ENCODE measurements at regions not wholly inside any gene's neighbourhood (a gene's known extent, or its start where the extent isn't known, plus 50 kb on each side); places are given as distances from the start of the nearest gene placed in this dataset.

DNA sequence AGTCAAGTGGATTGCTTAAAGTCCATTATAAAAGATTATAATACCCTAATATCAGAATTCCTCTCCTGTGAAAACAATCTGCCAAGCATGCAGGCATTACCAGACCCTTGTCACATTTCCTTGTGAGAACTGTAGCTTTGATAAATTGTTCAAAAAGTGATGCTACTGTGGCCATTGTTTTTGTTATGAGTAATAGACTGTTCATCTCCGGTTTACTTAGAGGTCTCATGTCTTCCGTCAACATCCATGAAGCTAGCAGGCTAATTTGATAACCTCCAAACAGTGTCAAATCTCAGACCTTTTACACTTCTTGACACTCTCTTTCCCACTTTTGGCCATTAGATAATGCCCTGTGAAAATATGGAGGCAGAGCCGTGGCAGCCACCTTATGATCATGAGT is 342.7 kb downstream of the CPS1 start:
- Histone ChIP-seq H3K36me3 (ENCODE audit: control insufficient read depth in 1 of 2, insufficient read depth in 2 of 2, low read length in 2 of 2) (no peaks in the 10 kb centered on the region), H4K20me1 (ENCODE audit: insufficient read depth) (no peaks in the 10 kb centered on the region), H3K9me2 (ENCODE audit: insufficient read depth) (no peaks in the 10 kb centered on the region), H3K9ac (ENCODE audit: low read length) (no peak overlapping the region), H3K4me2 (ENCODE audit: low read length) (no peak overlapping the region), H3K27ac (ENCODE audit: low read depth, low read length) (no peak overlapping the region), H3K4me1 (ENCODE audit: control insufficient read depth in 1 of 2, insufficient read depth in 2 of 2, low read length in 2 of 2) (peaks cover 0 to 6% of the 10 kb centered on the region in 2 experiments; a peak in 3 of 4 replicates), H3K79me2 (ENCODE audit: insufficient read depth, low read length) (no peaks in the 10 kb centered on the region), H3K9me3 (ENCODE audit: control insufficient read depth in 1 of 2, insufficient read depth in 1 of 2, low read depth in 1 of 2, low read length in 2 of 2) (no peaks in the 10 kb centered on the region), H3K4me3 (replicated peaks in 1 of 2; ENCODE audit: low read depth in 1 of 2, low read length in 2 of 2) (no peak overlapping the region), H3K27me3 (ENCODE audit: insufficient read depth, low read length) (no peaks in the 10 kb centered on the region), H2AFZ (ENCODE audit: low read depth, low read length, poor library complexity, severe bottlenecking) (no peak overlapping the region)
- no TSS peak for BruUV-seq (replicated peaks)
- intact Hi-C loops (cut with micrococcal nuclease) = no loop called here
- TF ChIP-seq, protein P1, sequence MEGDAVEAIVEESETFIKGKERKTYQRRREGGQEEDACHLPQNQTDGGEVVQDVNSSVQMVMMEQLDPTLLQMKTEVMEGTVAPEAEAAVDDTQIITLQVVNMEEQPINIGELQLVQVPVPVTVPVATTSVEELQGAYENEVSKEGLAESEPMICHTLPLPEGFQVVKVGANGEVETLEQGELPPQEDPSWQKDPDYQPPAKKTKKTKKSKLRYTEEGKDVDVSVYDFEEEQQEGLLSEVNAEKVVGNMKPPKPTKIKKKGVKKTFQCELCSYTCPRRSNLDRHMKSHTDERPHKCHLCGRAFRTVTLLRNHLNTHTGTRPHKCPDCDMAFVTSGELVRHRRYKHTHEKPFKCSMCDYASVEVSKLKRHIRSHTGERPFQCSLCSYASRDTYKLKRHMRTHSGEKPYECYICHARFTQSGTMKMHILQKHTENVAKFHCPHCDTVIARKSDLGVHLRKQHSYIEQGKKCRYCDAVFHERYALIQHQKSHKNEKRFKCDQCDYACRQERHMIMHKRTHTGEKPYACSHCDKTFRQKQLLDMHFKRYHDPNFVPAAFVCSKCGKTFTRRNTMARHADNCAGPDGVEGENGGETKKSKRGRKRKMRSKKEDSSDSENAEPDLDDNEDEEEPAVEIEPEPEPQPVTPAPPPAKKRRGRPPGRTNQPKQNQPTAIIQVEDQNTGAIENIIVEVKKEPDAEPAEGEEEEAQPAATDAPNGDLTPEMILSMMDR (IDR thresholded peaks at IDR 0.05 in 2 of 3, conservative IDR thresholded peaks at IDR 0.05 in 1 of 3; ENCODE audit: borderline replicate concordance in 1 of 3, insufficient read depth in 1 of 3, low read depth in 2 of 3, low read length in 2 of 3) = no peak
- no peak for TF ChIP-seq ZNF274 (IDR thresholded peaks at IDR 0.05; ENCODE audit: low read depth, low read length)
- no peak for TF ChIP-seq ELF1 (IDR thresholded peaks at IDR 0.05; ENCODE audit: borderline replicate concordance, low read depth)
- no peak for TF ChIP-seq SRF (IDR thresholded peaks at IDR 0.05; ENCODE audit: low read depth)
- TF ChIP-seq SIN3A (IDR thresholded peaks at IDR 0.05; ENCODE audit: low read depth) = no peak
- TF ChIP-seq POLR2A (IDR thresholded peaks at IDR 0.05; ENCODE audit: borderline replicate concordance, extremely low read depth, insufficient read depth, insufficient read length) = no peak
- no peak for TF ChIP-seq TCF7L2 (IDR thresholded peaks at IDR 0.05; ENCODE audit: borderline replicate concordance, extremely low read depth, insufficient read depth, insufficient read length)
- no peak for TF ChIP-seq EGR1 (IDR thresholded peaks at IDR 0.05; ENCODE audit: low read depth)
- TF ChIP-seq, protein P2, sequence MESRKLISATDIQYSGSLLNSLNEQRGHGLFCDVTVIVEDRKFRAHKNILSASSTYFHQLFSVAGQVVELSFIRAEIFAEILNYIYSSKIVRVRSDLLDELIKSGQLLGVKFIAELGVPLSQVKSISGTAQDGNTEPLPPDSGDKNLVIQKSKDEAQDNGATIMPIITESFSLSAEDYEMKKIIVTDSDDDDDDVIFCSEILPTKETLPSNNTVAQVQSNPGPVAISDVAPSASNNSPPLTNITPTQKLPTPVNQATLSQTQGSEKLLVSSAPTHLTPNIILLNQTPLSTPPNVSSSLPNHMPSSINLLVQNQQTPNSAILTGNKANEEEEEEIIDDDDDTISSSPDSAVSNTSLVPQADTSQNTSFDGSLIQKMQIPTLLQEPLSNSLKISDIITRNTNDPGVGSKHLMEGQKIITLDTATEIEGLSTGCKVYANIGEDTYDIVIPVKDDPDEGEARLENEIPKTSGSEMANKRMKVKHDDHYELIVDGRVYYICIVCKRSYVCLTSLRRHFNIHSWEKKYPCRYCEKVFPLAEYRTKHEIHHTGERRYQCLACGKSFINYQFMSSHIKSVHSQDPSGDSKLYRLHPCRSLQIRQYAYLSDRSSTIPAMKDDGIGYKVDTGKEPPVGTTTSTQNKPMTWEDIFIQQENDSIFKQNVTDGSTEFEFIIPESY (IDR thresholded peaks at IDR 0.05; ENCODE audit: extremely low read depth, insufficient replicate concordance, low read length) = no peak
- TF ChIP-seq YY1 (IDR thresholded peaks at IDR 0.05; ENCODE audit: extremely low read depth, insufficient replicate concordance, low read depth, low read length) = no peak
- TF ChIP-seq, protein P3, sequence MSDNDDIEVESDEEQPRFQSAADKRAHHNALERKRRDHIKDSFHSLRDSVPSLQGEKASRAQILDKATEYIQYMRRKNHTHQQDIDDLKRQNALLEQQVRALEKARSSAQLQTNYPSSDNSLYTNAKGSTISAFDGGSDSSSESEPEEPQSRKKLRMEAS (IDR thresholded peaks at IDR 0.05) = no peak
- TF ChIP-seq CBX3 (IDR thresholded peaks at IDR 0.05; ENCODE audit: low read depth) = peak; percentile 32; the same call in 1 of the 2 replicates
- peak; percentile 49 for TF ChIP-seq SP1 (IDR thresholded peaks at IDR 0.05; ENCODE audit: low read depth)
- no peak for TF ChIP-seq ZFX (IDR thresholded peaks at IDR 0.05)
- TF ChIP-seq, protein P4, sequence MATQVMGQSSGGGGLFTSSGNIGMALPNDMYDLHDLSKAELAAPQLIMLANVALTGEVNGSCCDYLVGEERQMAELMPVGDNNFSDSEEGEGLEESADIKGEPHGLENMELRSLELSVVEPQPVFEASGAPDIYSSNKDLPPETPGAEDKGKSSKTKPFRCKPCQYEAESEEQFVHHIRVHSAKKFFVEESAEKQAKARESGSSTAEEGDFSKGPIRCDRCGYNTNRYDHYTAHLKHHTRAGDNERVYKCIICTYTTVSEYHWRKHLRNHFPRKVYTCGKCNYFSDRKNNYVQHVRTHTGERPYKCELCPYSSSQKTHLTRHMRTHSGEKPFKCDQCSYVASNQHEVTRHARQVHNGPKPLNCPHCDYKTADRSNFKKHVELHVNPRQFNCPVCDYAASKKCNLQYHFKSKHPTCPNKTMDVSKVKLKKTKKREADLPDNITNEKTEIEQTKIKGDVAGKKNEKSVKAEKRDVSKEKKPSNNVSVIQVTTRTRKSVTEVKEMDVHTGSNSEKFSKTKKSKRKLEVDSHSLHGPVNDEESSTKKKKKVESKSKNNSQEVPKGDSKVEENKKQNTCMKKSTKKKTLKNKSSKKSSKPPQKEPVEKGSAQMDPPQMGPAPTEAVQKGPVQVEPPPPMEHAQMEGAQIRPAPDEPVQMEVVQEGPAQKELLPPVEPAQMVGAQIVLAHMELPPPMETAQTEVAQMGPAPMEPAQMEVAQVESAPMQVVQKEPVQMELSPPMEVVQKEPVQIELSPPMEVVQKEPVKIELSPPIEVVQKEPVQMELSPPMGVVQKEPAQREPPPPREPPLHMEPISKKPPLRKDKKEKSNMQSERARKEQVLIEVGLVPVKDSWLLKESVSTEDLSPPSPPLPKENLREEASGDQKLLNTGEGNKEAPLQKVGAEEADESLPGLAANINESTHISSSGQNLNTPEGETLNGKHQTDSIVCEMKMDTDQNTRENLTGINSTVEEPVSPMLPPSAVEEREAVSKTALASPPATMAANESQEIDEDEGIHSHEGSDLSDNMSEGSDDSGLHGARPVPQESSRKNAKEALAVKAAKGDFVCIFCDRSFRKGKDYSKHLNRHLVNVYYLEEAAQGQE (IDR thresholded peaks at IDR 0.05; ENCODE audit: low read depth) = no peak
- peak; percentile 58; the same call in 1 of the 2 replicates for TF ChIP-seq JUND (IDR thresholded peaks at IDR 0.05)
- TF ChIP-seq CEBPB (IDR thresholded peaks at IDR 0.05; ENCODE audit: low read depth) = no peak
- TF ChIP-seq FOSL1 (IDR thresholded peaks at IDR 0.05; ENCODE audit: low read depth) = peak; percentile 81
- TF ChIP-seq EZH2phosphoT487 (IDR thresholded peaks at IDR 0.05; ENCODE audit: borderline replicate concordance) = no peak
- TF ChIP-seq EZH2 (IDR thresholded peaks at IDR 0.05) = no peak
- TF ChIP-seq, protein P5, sequence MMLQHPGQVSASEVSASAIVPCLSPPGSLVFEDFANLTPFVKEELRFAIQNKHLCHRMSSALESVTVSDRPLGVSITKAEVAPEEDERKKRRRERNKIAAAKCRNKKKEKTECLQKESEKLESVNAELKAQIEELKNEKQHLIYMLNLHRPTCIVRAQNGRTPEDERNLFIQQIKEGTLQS (IDR thresholded peaks at IDR 0.05) = no peak
- ATAC-seq = peak; percentile 42; the same call in 1 of the 2 replicates
- CTCF ChIA-PET = no interaction called here
- DNase-seq (ENCODE audit: low read depth, low spot score) = no peak
- RAD21 ChIA-PET (ENCODE audit: low non-redundant PET in 1 of 2, low total read pairs in 2 of 2, uncharacterized antibody in 2 of 2, unreplicated experiment in 2 of 2) = no interaction called here
- POLR2A ChIA-PET = no interaction called here

All from HCT116 (cell line).